ENCODE measurements at regions not wholly inside any gene's neighbourhood (a gene's known extent, or its start where the extent isn't known, plus 50 kb on each side); places are given as distances from the start of the nearest gene placed in this dataset.

DNA sequence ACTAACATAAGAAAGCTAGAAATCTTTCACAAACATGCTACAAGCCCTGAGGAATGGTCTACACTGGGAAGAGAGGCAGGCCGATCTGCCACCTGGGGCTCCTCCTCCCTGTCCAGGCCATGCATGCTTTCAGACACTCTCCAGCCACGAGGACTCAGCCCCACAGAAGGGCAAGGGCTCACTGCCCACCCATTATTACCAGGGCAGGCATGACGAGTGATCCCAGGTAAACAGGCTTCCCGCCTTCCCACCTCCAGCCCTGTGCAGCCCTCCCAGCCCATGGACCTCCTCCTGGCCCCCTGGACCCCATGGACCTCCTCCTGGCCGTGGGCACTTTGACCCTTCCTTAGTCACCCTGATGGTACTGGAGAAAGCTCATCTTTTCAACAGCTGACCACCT lies 75.8 kb upstream of the TEX51 start:
- H3K9me3 ChIP-seq (ENCODE audit: control insufficient read depth, insufficient read depth, low read length): no peaks in the 10 kb centered on the region
- no peak overlapping the region for H3K4me3 ChIP-seq (ENCODE audit: low read length)
- TF ChIP-seq, protein P1, sequence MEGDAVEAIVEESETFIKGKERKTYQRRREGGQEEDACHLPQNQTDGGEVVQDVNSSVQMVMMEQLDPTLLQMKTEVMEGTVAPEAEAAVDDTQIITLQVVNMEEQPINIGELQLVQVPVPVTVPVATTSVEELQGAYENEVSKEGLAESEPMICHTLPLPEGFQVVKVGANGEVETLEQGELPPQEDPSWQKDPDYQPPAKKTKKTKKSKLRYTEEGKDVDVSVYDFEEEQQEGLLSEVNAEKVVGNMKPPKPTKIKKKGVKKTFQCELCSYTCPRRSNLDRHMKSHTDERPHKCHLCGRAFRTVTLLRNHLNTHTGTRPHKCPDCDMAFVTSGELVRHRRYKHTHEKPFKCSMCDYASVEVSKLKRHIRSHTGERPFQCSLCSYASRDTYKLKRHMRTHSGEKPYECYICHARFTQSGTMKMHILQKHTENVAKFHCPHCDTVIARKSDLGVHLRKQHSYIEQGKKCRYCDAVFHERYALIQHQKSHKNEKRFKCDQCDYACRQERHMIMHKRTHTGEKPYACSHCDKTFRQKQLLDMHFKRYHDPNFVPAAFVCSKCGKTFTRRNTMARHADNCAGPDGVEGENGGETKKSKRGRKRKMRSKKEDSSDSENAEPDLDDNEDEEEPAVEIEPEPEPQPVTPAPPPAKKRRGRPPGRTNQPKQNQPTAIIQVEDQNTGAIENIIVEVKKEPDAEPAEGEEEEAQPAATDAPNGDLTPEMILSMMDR (IDR thresholded peaks at IDR 0.05; ENCODE audit: low read depth, low read length, poor library complexity, severe bottlenecking): no peak
- no peaks in the 10 kb centered on the region for H3K4me1 ChIP-seq (ENCODE audit: control insufficient read depth, low read length)
- H3K9me2 ChIP-seq (replicated peaks; ENCODE audit: control insufficient read depth, low read length): no peaks in the 10 kb centered on the region
- H3K36me3 ChIP-seq (ENCODE audit: control insufficient read depth, low read length): no peaks in the 10 kb centered on the region
- no peak overlapping the region for H3K27ac ChIP-seq (ENCODE audit: low read depth, low read length)
- H4K20me1 ChIP-seq (ENCODE audit: control insufficient read depth, insufficient read depth, low read depth, low read length): no peaks in the 10 kb centered on the region
- H3K4me2 ChIP-seq (ENCODE audit: low read length): no peak overlapping the region
- no peaks in the 10 kb centered on the region for H3K79me2 ChIP-seq (ENCODE audit: control insufficient read depth, low read length)
- no peaks in the 10 kb centered on the region for H3F3A ChIP-seq (ENCODE audit: control insufficient read depth, insufficient read depth)
- H3K27me3 ChIP-seq (ENCODE audit: control insufficient read depth, low read length): 0 out of 2 replicates have a peak, but pooled peaks cover 4% of the 10 kb centered on the region

DNA sequence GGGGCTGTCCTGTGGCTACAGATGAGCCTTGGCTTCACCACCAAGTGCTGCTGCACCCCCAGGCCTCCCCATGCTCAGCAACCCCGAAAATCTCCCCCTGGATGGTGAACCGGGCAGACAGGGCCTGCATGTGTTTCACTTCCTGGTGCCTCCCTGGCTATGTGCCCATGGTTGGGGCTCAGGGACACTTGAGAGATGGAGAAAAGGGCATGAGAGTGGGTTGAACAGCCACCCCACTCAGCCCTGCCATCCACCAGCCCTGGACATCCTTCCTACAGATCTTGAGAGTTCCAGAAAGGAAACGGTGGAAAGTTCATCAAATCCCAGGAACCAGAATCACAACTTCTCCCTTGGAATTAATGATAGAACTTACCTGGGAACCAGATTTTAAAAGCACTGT lies 74.7 kb upstream of the TEX51 start:
- Histone ChIP-seq H3K4me2 (ENCODE audit: low read length) (no peak overlapping the region), H3K79me2 (ENCODE audit: control insufficient read depth, low read length) (no peaks in the 10 kb centered on the region), H3K9me2 (replicated peaks; ENCODE audit: control insufficient read depth, low read length) (no peaks in the 10 kb centered on the region), H3K27ac (ENCODE audit: low read depth, low read length) (no peak overlapping the region), H3K27me3 (ENCODE audit: control insufficient read depth, low read length) (0 out of 2 replicates have a peak, but pooled peaks cover 4% of the 10 kb centered on the region), H3K4me1 (ENCODE audit: control insufficient read depth, low read length) (no peaks in the 10 kb centered on the region), H3K9me3 (ENCODE audit: control insufficient read depth, insufficient read depth, low read length) (no peaks in the 10 kb centered on the region), H3K4me3 (ENCODE audit: low read length) (no peak overlapping the region), H3F3A (ENCODE audit: control insufficient read depth, insufficient read depth) (no peaks in the 10 kb centered on the region), H4K20me1 (ENCODE audit: control insufficient read depth, insufficient read depth, low read depth, low read length) (no peaks in the 10 kb centered on the region), H3K36me3 (ENCODE audit: control insufficient read depth, low read length) (no peaks in the 10 kb centered on the region)
- TF ChIP-seq EZH2phosphoT487 (IDR thresholded peaks at IDR 0.05; ENCODE audit: borderline replicate concordance, low read length): no peak
- TF ChIP-seq, protein P1 (IDR thresholded peaks at IDR 0.05; ENCODE audit: low read depth, low read length, poor library complexity, severe bottlenecking): no peak

DNA sequence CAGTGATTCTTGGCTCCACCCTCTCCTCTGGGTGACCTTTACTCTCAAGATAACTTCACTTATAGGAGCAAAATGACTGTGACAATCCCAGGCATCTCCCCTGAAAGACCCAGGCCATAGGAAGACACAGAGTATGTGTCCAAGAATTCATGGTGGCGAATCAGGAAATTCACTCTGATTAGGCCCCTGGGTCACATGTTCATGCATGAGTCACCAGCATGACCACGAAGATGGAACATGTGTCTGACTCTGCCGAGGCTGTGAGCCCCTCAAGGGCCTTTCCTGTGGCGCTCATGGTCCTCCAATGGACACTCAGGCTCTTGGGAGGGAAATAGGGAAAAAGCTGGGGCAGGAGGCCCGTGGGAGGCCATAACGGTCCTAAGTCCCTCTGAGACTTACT lies 74.0 kb upstream of the TEX51 start:
- no peak overlapping the region for H3K4me2 ChIP-seq (ENCODE audit: low read length)
- no peaks in the 10 kb centered on the region for H4K20me1 ChIP-seq (ENCODE audit: control insufficient read depth, insufficient read depth, low read depth, low read length)
- H3K27ac ChIP-seq (ENCODE audit: low read depth, low read length): no peak overlapping the region
- no peak overlapping the region for H3K4me3 ChIP-seq (ENCODE audit: low read length)
- H3K36me3 ChIP-seq (ENCODE audit: control insufficient read depth, low read length): no peaks in the 10 kb centered on the region
- H3F3A ChIP-seq (ENCODE audit: control insufficient read depth, insufficient read depth): no peaks in the 10 kb centered on the region
- 0 out of 2 replicates have a peak, but pooled peaks cover 4% of the 10 kb centered on the region for H3K27me3 ChIP-seq (ENCODE audit: control insufficient read depth, low read length)
- TF ChIP-seq, protein P1 (IDR thresholded peaks at IDR 0.05; ENCODE audit: low read depth, low read length, poor library complexity, severe bottlenecking): no peak
- no peaks in the 10 kb centered on the region for H3K9me3 ChIP-seq (ENCODE audit: control insufficient read depth, insufficient read depth, low read length)
- H3K4me1 ChIP-seq (ENCODE audit: control insufficient read depth, low read length): no peaks in the 10 kb centered on the region
- no peaks in the 10 kb centered on the region for H3K9me2 ChIP-seq (replicated peaks; ENCODE audit: control insufficient read depth, low read length)
- no peaks in the 10 kb centered on the region for H3K79me2 ChIP-seq (ENCODE audit: control insufficient read depth, low read length)

DNA sequence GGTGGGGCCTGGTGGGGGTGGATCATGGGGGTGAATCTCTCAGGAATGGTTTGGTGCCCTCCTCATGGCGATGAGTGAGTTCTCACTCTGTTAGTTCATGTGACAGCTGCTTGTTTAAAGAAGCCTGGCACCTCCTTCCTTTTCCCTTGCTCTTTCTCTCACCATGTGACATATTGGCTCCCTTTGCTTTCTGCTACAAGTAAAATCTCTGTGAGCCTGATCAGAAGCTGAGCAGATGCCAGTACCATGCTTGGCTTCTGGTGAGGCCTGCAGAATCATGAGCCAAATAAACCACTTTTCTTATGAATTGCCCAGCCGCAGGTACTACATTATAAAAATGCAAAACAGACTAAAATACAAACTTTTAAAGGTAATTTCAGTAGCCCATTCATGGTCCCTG lies 73.4 kb upstream of the TEX51 start:
- H3K27ac ChIP-seq (ENCODE audit: low read depth, low read length): no peak overlapping the region
- no peak for TF ChIP-seq EZH2phosphoT487 (IDR thresholded peaks at IDR 0.05; ENCODE audit: borderline replicate concordance, low read length)
- TF ChIP-seq, protein P1 (IDR thresholded peaks at IDR 0.05; ENCODE audit: low read depth, low read length, poor library complexity, severe bottlenecking): no peak

More for the DNA sequence above, 73.4 kb upstream of the TEX51 start:
- Histone ChIP-seq H3K27me3 (ENCODE audit: control insufficient read depth, low read length) (0 out of 2 replicates have a peak, but pooled peaks cover 4% of the 10 kb centered on the region), H3K4me3 (ENCODE audit: low read length) (no peak overlapping the region), H4K20me1 (ENCODE audit: control insufficient read depth, insufficient read depth, low read depth, low read length) (no peaks in the 10 kb centered on the region), H3K4me2 (ENCODE audit: low read length) (no peak overlapping the region), H3K9me2 (replicated peaks; ENCODE audit: control insufficient read depth, low read length) (no peaks in the 10 kb centered on the region), H3F3A (ENCODE audit: control insufficient read depth, insufficient read depth) (no peaks in the 10 kb centered on the region), H3K36me3 (ENCODE audit: control insufficient read depth, low read length) (no peaks in the 10 kb centered on the region), H3K9me3 (ENCODE audit: control insufficient read depth, insufficient read depth, low read length) (no peaks in the 10 kb centered on the region), H3K4me1 (ENCODE audit: control insufficient read depth, low read length) (no peaks in the 10 kb centered on the region), H3K79me2 (ENCODE audit: control insufficient read depth, low read length) (no peaks in the 10 kb centered on the region)

Measured in DOHH2 (cell line).